ENCODE measurements at regions not wholly inside any gene's neighbourhood (a gene's known extent, or its start where the extent isn't known, plus 50 kb on each side); places are given as distances from the start of the nearest gene placed in this dataset.
"Not testable (repeated sequence)": the region's sequence is repeated elsewhere in the genome, so short reads cannot be mapped to it uniquely, and the experiment has no call there.

GRCh38 chr9:75197561-75197960 is 109.2 kb downstream of the OSTF1 start:
- DNase-seq, result no peak

- DNase-seq, result no peak
These were observed 110.1 kb downstream of the OSTF1 start for GRCh38 chr9:75198436-75198835.

- no peak for DNase-seq
These were observed 112.7 kb downstream of the OSTF1 start for GRCh38 chr9:75200892-75201470.

- no peak for DNase-seq
These were observed 113.3 kb downstream of the OSTF1 start for GRCh38 chr9:75201480-75202209.

GRCh38 chr9:75207997-75208396 is 119.7 kb downstream of the OSTF1 start:
- DNase-seq, result not testable (repeated sequence)

- DNase-seq, result no peak
These were observed 121.9 kb downstream of the OSTF1 start for GRCh38 chr9:75210215-75210614.

GRCh38 chr9:75213765-75214164 is 125.5 kb downstream of the OSTF1 start:
- no peak for DNase-seq

GRCh38 chr9:75226403-75227139 is 138.3 kb downstream of the OSTF1 start:
- DNase-seq, result no peak

- no peak for DNase-seq
These were observed 140.6 kb downstream of the OSTF1 start for GRCh38 chr9:75228893-75229292.

- no peak for DNase-seq
These were observed 141.5 kb downstream of the OSTF1 start for GRCh38 chr9:75229605-75230332.

- DNase-seq, result no peak
These were observed 142.2 kb downstream of the OSTF1 start for GRCh38 chr9:75230469-75230868.

GRCh38 chr9:75231167-75231566 is 142.9 kb downstream of the OSTF1 start:
- no peak for DNase-seq

- no peak for DNase-seq
These were observed 144.7 kb downstream of the OSTF1 start for GRCh38 chr9:75233011-75233410.

GRCh38 chr9:75235632-75236031 is 147.3 kb downstream of the OSTF1 start:
- no peak for DNase-seq

- DNase-seq, result peak; percentile 27
These were observed 150.1 kb downstream of the OSTF1 start for GRCh38 chr9:75238311-75238976.

GRCh38 chr9:75239176-75239575 is 150.9 kb downstream of the OSTF1 start:
- no peak for DNase-seq

GRCh38 chr9:75242426-75242825 is 154.1 kb downstream of the OSTF1 start:
- no peak for DNase-seq

- DNase-seq, result no peak
These were observed 158.6 kb downstream of the OSTF1 start for GRCh38 chr9:75246949-75247348.

GRCh38 chr9:75265525-75265972 is 177.2 kb downstream of the OSTF1 start:
- DNase-seq, result peak; percentile 34

- no peak for DNase-seq
These were observed 180.9 kb downstream of the OSTF1 start for GRCh38 chr9:75269197-75269596.

- not testable (repeated sequence) for DNase-seq
These were observed 184.7 kb downstream of the OSTF1 start for GRCh38 chr9:75273055-75273454.

- no peak for DNase-seq
These were observed 186.5 kb downstream of the OSTF1 start for GRCh38 chr9:75274781-75275180.

GRCh38 chr9:75282047-75282446 is 193.7 kb downstream of the OSTF1 start:
- DNase-seq, result no peak
